ENCODE measurements at regions not wholly inside any gene's neighbourhood (a gene's known extent, or its start where the extent isn't known, plus 50 kb on each side); places are given as distances from the start of the nearest gene placed in this dataset.
"Not testable (repeated sequence)": the region's sequence is repeated elsewhere in the genome, so short reads cannot be mapped to it uniquely, and the experiment has no call there.

DNA sequence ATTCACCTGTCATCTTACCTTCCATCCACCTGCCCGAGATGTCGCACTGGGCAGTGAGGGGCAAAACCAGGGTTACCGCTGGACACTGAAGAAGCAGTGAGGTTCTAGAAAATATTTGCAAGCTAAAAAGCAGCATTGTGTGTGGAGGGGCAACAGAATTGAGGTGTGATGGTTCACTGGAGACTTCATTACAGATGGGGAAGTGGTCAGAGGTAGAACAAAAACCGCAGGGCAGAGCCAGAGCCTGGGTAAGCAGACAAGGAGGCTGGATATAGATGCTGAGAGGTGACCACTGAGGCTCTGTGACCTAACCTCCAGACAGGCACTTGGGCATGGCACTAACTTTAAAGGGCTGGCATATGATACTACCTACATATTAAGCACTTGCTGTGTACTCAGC lies 363.9 kb upstream of the PROX1 start:
- intact Hi-C loops (cut with micrococcal nuclease), result no loop called here

DNA sequence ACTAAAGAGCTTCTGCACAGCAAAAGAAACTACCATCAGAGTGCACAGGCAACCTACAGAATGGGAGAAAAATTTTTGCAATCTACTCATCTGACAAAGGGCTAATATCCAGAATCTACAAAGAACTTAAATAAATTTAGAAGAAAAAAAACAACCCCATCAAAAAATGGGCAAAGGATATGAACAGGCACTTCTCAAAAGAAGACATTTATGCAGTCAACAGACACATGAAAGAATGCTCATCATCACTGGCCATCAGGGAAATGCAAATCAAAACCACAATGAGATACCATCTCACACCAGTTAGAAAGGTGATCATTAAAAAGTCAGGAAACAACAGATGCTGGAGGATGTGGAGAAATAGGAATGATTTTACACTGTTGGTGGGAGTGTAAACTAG lies 351.0 kb upstream of the PROX1 start:
- intact Hi-C loops (cut with micrococcal nuclease), result not testable (repeated sequence)

DNA sequence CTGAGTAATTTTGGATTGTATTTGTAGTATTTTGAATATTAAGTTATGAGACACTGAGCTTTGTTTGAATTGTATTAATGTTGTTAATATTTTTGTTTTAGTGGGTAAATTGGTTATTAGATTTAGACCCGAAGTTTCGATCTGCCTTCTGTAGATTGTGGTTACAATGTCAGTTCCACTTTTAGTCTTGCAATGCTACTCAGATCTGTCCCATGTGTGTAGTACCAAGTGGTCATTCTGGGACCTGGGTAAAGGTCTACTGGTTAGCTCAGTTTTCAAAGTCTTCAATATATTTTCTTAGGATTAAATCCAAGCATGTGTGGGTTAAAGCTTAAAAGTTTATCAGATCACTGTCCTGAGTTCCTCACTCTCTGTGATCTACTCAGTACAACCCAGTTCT lies 346.5 kb upstream of the PROX1 start:
- intact Hi-C loops (cut with micrococcal nuclease), result no loop called here

DNA sequence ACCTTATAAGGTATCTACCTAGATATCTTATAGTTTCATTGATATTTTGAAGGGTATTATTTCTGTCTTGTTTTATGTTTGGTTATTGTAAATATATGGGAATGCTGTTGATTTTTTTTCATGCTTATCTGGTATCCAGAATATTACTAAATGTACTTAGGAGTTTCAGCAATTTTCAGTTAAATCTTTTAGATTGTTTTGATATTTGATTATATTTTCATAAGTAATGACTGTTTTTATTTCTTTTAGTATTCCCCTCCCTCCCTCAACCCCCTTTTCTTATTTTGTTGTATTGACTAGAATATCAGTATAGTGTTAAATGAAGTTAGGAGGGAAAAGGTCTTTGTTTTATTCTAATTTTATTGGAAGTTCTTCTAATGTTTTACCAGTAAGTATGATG lies 344.4 kb upstream of the PROX1 start:
- intact Hi-C loops (cut with micrococcal nuclease), result no loop called here

DNA sequence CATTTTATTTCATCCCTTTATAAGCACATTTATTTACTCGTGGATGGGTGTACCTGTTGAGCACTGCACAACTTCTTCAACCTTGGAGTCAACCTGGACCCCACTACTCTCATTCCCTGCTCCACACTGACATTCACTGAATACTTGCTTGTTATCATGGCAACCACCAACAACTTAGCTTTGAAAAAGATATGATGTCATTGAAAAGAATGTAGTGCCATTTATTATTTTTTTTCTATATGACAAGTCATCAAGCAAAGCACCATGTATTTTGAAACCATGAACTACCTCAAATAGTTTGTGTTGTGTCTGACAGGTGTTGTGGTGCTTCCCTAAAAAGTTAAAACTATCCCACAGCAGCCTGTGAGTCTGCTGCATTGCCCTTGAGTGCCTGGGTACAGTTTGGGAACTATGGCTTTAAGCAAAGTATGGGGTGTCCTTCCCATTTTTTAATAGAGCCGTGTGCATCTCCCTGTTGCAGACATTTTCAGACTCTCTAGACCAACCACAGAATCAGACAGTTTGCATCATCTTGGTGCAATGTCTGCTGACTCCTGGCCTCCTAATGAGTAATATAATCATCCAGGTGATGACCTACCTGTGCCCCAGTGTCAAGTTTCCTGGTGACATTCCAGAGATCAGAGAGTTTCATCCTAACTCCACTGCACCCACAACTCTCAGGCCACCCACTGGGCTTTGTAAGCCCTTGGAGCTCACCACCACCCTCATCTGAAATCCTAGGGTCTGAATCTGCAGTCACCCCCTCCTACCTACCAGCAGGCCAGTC lies 339.7 kb upstream of the PROX1 start:
- intact Hi-C loops (cut with micrococcal nuclease), result no loop called here

DNA sequence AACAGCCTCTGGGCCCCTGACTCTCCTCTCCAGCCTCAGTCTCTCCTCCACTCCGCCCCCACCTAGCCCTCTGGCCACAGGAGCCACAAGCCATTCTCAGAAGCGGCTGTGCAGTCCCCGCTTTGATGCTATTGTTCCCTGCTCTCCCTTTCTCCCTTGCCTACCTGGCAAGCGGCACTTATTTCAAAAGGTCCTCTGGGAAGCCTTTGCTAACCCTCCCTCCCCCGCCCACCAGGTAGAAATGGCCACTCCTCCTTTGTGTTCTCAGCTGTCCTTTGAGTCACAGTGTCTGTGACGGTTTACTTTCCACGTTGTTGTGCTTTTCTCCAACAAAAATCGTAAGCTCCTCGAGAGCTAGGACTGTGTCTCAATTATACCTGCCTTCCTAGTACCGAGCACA lies 338.4 kb upstream of the PROX1 start:
- intact Hi-C loops (cut with micrococcal nuclease), result no loop called here

DNA sequence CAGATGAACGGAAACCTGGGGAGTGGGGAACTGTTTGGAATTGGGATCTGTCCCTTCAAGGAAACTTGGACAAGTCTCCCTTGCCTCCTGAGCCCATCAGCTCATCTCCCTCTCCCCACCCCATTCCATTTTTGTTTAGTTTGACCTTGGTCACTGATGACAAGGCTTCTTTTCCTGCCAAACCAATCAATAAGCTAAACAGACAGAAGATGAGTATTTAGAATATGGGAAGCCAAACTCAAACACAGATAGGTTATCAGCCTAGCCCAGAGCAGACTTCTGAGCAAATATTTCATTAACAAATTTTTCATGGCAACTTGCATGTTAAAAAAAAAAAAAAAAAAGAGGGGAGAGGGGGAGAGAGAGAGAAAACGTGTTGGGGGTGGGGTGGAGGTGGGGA lies 337.2 kb upstream of the PROX1 start:
- intact Hi-C loops (cut with micrococcal nuclease), result no loop called here

DNA sequence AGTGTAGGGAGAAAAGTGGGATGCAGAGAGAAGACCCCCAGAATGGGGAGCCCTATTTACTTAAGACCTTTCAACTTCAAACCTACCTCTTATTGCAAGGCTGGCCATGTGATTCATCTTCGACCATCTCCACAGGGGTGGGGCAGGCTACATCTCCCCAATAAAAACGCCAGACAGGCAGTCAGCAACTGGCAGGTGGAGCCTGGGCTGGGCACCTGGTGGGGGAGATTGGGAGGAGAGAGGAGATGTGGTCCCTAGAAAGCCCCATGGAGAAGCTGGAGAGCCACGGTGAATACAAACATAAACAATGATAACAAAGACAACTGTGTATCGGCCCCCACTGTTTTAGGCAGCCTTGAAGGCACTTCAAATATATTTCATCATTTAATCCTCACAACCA lies 336.7 kb upstream of the PROX1 start:
- intact Hi-C loops (cut with micrococcal nuclease), result no loop called here

DNA sequence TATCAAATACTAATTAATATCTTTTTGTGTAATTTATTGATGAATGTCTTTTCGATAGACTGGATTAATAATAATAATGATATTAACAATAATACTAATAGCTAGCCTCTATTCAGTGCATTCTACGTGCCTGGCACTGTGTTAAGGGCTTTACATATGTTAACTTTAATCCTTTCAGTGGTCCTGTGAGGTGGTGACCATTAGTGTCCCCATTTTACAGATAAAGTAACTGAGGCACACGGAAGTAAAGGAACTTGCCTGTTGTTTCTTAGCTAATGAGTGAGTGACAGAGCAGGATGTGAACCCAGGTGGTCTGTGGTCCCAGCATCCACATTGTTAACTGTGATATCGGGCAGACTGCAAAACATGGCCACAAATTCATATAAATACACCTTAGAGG lies 335.7 kb upstream of the PROX1 start:
- intact Hi-C loops (cut with micrococcal nuclease), result no loop called here

DNA sequence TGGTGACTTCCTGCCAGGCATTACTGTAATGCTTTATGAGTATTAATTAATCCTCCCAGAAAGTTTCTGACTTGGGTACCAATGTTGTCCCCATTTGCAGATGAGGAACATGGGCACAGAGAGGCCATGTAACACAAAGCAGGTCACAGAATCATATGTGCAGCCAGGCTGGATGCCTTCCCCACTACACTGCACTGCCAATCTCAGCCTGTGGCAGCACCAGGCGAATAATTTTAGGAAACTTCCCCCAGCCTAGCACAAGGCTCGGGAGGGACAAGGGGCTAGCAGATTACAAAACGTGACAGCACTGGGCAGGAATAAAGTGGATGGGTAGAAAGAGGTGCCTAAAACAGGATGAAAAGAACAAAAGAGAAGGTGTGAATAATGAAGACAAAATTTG lies 331.7 kb upstream of the PROX1 start:
- intact Hi-C loops (cut with micrococcal nuclease), result no loop called here

DNA sequence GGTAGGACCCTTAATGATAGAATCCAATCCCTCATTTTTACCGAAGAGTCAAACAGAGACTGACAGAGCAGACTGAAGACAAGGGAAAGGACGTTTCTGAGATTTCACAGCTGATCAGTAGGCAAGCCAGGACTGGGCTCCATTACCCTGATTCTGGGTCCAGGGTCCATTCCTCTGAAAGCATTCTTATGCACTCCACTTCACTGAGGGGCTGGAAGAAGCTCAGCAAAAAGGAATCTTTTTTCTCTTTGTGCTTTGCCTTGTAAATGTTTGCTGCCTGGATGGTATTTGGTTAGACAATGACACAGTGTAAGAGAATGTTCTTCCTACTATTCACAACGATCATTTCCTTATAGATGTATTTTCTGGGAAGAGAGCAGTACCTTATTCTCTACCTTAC lies 331.3 kb upstream of the PROX1 start:
- intact Hi-C loops (cut with micrococcal nuclease), result no loop called here

DNA sequence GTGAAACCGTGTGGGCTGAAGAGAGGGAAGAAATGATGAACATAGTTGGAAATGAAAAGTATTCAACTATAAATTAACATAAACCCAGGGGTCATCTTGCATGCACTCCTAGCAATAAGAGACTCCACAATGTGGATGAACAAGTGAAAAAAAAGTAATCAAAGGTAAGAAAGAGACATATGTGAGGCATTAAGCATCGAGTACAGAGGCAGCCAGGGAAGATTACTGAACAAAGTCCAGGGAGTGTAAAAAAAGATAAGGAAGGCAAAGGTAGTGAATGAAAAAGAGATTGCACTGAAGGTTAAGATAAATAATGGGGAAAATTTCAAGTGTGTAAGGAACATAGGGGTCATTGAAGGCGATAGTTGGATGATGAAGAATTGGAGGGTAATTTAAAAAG lies 330.8 kb upstream of the PROX1 start:
- intact Hi-C loops (cut with micrococcal nuclease), result no loop called here

DNA sequence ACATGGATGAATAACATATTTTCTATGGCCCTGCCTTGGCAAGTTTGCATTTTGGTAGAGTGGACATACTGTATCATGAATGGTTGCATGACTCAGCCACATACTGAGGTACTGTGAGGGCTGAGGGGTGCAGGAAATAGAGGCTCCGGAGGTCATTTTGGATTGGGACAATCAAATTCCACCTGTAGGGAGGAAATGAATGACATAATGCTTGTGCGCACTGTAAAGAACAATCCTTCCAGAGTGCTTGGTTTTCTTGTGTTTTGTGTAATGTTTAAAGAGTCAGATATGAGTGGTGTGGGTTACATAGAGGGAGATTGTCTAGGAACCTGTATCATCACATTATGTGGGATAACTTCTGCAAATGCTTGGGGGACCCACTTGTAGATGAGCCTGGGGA lies 329.9 kb upstream of the PROX1 start:
- intact Hi-C loops (cut with micrococcal nuclease), result no loop called here

DNA sequence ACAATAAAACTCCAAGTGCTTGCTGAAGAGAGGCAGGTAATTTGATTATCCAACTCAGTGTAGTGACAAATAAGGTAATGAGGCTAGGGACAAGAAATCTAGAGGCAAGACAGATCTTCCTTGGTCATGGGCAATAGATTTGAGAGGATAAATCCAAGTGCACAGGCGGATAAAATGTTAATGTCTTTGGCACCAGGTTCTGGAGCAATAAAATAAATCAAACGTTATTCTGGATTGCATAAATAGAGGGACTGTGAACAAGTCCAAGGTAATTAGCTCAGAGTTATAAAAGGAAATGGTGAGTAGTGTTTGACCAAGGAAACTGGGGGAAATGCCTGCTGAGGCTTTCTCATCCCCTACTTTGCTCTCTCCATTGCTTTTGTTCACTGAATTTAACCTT lies 329.3 kb upstream of the PROX1 start:
- intact Hi-C loops (cut with micrococcal nuclease), result no loop called here

DNA sequence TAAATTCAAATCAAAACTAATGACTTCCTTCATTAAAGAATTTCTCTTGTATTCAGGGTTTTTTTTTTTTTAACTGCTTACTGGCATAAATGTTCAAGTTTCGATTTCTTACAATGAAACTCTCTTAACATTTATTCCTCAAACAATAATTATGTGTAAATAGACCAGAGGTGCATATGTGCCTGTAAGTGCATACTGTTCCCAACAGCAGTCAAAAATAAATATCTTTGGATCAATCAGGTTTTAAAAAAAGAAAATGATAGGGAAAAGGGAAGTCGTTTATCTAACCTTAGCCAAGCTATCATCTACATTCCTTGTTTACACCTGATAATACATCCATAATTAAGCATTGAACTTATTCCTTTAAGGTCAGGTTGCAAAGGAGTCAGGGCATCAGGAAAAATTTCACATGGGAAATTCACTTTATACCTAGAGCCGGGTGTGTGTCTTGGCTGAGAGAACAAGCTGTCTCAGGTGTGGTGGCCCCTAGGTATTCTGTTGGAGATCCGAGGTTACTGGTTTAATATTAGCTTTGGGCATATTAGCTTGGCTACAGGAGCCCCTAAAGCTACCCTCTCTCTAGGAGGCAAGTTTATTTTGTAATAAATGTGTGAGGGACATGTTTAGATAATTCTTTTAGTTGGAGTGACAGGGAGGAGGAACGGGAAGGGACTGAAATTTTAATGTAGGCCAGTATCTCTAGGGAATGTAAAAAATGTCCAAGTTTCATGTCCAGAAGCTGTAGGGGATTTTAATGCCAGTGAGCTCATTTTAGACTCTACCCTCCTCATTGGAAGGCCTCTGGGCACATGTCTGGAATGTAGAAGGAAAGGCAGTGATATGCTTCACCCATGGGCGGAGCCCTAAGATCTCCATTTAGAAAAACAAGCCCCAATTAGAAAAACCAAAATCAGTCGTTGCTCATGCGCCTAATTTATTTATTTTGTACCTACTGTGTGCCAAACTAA lies 327.9 kb upstream of the PROX1 start:
- intact Hi-C loops (cut with micrococcal nuclease), result no loop called here

DNA sequence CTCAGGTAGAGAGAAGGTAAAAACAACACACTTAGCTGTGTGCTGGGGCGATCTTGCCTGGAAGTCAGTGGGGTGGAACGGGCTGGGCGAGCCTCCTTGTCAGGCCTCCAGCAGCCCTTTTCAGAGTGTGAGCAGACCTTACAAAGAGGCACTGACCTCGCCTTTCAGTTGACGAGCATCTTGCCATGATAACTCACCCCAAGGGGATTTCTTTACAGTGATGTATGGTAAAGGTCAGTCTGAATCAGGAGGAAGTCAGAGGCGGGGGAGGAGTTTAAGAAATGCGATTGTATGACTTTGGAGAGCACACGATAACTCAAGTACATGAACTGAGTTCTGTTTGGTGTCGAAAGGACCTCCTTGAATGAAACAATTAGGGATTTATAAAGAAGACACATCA lies 326.5 kb upstream of the PROX1 start:
- intact Hi-C loops (cut with micrococcal nuclease), result no loop called here

DNA sequence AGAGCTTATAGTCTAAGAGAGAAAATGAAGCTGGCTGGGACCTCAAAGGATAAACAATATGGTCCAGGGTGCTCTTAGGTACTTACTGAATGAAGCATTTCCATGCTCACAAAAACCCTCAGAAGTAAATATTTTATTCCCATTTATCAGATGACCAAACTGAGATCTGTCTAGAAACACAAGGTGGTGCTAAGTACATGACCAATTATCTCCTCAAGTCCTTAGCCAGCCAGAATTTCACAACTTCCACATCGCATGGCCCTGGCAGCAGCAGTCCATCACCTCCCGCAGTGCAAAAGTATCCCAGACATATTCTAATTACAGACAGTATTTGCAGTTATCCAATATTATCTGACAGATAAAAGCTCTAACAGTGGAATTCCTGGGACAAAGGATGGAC lies 321.7 kb upstream of the PROX1 start:
- intact Hi-C loops (cut with micrococcal nuclease), result no loop called here

DNA sequence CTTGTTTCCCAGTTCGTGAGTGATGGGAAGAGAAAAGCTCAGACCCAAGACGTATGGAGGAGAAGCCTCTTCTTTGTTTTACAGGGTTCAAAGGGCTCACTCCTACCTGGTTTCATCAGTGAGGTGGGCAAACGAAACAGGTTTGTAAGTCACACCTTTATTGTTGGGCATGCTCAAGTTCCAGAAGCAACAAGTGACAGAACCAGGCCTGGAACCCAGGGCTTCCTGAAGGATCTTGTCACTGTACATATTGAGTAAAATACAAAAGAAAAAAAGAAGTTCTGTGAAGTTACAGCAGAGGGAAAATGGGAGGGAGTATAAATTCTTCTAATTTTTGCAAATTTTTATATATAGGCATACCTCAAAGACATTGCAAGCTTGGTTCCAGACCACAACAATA lies 320.9 kb upstream of the PROX1 start:
- intact Hi-C loops (cut with micrococcal nuclease), result no loop called here

DNA sequence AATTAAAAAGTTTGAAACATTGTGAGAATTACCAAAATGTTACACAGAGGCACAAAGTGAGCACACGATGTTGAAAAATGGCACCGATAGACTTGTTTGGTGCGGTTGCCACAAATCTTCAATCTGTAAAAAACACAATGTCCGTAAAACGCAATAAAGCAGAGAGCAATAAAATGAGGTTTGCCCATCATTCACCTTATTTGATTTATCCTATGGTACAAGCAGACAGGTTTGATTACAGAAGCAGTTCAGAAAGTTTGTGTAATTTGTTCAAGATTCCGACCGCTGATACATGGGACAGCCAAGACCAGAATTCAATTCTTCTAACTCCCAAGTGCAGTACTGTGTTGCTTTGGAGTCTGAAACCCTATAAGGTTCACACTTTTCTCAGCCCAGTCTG lies 318.3 kb upstream of the PROX1 start:
- intact Hi-C loops (cut with micrococcal nuclease), result no loop called here

DNA sequence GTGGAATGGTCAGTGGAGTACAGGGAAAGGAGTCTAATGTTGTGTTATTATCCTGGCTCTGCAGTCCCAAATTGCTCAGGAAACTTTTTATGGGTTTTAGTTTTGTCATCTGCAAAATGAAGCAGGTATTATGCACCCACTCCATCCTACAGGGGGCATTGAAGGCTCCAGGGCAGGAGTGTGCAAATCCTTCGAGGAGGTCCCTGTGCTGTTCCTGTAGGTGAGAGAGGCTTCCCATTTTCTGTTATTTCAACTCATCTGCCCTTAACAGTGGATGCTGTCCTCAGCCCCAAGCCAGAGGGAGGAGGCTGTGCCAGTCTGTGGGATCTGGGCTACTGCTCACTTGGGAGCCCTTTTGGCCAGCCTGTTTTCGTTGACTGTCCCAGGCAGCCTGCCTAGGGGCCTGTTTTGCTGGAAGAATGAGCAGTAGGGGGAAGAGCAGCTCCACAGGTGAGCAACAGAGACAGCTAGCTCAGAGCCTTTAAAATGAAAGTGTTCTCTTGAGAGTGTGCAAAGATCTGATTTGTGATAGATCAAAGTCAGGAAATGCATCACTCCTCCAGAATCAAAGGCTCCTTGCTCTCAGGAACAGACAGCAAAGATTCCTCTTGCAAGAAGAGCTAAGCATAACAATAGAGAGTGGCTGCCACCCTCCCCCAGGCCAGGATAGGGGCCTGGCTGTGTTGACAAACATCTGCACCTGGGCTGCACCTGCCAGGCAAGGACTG lies 317.6 kb upstream of the PROX1 start:
- intact Hi-C loops (cut with micrococcal nuclease), result no loop called here

DNA sequence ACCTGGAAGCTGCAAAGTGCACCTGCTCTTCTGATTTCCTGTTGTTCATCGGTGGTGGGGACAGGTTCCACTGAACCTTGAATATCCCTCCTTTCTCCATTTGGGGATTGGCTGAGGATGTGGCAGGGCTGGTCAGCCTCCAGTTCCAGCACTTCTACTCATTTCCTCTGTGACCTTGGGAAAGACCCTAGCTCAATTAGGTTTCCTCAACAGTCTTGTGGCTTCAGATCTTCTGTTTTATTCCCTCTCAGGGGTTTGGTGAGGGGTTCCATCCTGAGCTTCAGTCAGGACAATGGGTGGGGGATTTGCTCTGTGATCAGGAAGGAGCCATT lies 317.1 kb upstream of the PROX1 start:
- intact Hi-C loops (cut with micrococcal nuclease), result no loop called here

DNA sequence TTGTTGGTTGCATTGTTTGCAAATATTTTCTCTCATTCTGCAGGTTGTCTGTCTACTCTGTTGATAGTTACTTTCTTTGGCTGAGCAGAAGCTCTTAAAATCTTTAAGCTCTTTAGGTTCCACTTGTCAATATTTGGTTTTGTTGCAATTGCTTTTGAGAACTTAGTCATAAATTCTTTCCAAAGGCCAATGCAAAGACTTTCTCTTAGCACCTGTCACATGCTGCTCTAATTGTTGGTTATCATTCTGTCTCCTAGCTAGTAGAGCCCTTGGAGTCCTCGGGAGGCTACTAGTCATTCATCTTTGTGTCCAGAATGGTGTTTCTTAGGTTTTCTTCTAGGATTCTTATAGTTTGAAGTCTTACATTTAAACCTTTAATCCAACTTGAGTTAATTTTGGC lies 312.7 kb upstream of the PROX1 start:
- intact Hi-C loops (cut with micrococcal nuclease), result no loop called here

Data from T-helper 1 cell treated with Interleukin-12 subunit alpha and Interleukin-12 subunit beta and Interleukin-4 antibody, amounts not matched to agents 30 ng/mL and 1 ng/mL, for 36 hours (primary cell).